ENCODE measurements at regions not wholly inside any gene's neighbourhood (a gene's known extent, or its start where the extent isn't known, plus 50 kb on each side); places are given as distances from the start of the nearest gene placed in this dataset.

GRCh38 chr13:44103429-44104196, 223.9 kb downstream of the LACC1 start:
- FAIRE-seq (no peak), DNase-seq (no peak)
- no peak for TF ChIP-seq CTCF (IDR thresholded peaks at IDR 0.05; ENCODE audit: borderline replicate concordance, extremely low read depth, insufficient read depth)
- no peak overlapping the region for H3K4me3 ChIP-seq (ENCODE audit: low read length in 3 of 3)
- intact Hi-C loops (cut with DNase I), result no loop called here
- no peaks in the 10 kb centered on the region for H3K9me3 ChIP-seq (ENCODE audit: control insufficient read depth in 2 of 3, insufficient read depth in 1 of 3, low read length in 3 of 3)
- no peaks in the 10 kb centered on the region for H3K27me3 ChIP-seq (ENCODE audit: control insufficient read depth, insufficient read depth, low read length)
- peak overlapping the region; percentile 65 to 68 for H3K27ac ChIP-seq (ENCODE audit: low read depth in 2 of 2, low read length in 2 of 2)
- H3K9ac ChIP-seq (ENCODE audit: low read length in 3 of 3), result no peak overlapping the region
- peaks cover 0 to 43% (median 22%) of the 10 kb centered on the region in 3 donors for H3K4me1 ChIP-seq (ENCODE audit: control insufficient read depth in 2 of 3, insufficient read depth in 2 of 3, low read depth in 1 of 3, low read length in 3 of 3)
- H3K36me3 ChIP-seq (ENCODE audit: control insufficient read depth in 2 of 3, insufficient read depth in 3 of 3, low read length in 3 of 3), result no peaks in the 10 kb centered on the region

GRCh38 chr13:44104197-44104490, 224.4 kb downstream of the LACC1 start:
- no peak for TF ChIP-seq CTCF (IDR thresholded peaks at IDR 0.05; ENCODE audit: borderline replicate concordance, extremely low read depth, insufficient read depth)
- Histone ChIP-seq H3K4me1 (ENCODE audit: control insufficient read depth in 2 of 3, insufficient read depth in 2 of 3, low read depth in 1 of 3, low read length in 3 of 3) (peaks cover 0 to 40% (median 22%) of the 10 kb centered on the region in 3 donors), H3K4me3 (ENCODE audit: low read length in 3 of 3) (no peak overlapping the region), H3K9me3 (ENCODE audit: control insufficient read depth in 2 of 3, insufficient read depth in 1 of 3, low read length in 3 of 3) (no peaks in the 10 kb centered on the region), H3K27me3 (ENCODE audit: control insufficient read depth, insufficient read depth, low read length) (no peaks in the 10 kb centered on the region), H3K9ac (ENCODE audit: low read length in 3 of 3) (peak overlapping the region in 1 of 3 donors; percentile 4), H3K27ac (ENCODE audit: low read depth in 2 of 2, low read length in 2 of 2) (peak overlapping the region; percentile 65 to 68), H3K36me3 (ENCODE audit: control insufficient read depth in 2 of 3, insufficient read depth in 3 of 3, low read length in 3 of 3) (no peaks in the 10 kb centered on the region)
- intact Hi-C loops (cut with DNase I), result no loop called here
- FAIRE-seq (no peak), DNase-seq (no peak)

GRCh38 chr13:44104969-44105368, 225.3 kb downstream of the LACC1 start:
- no peak for TF ChIP-seq CTCF (IDR thresholded peaks at IDR 0.05; ENCODE audit: borderline replicate concordance, extremely low read depth, insufficient read depth)
- peak overlapping the region; percentile 65 to 68 for H3K27ac ChIP-seq (ENCODE audit: low read depth in 2 of 2, low read length in 2 of 2)
- H3K9me3 ChIP-seq (ENCODE audit: control insufficient read depth in 2 of 3, insufficient read depth in 1 of 3, low read length in 3 of 3), result no peaks in the 10 kb centered on the region
- H3K4me1 ChIP-seq (ENCODE audit: control insufficient read depth in 2 of 3, insufficient read depth in 2 of 3, low read depth in 1 of 3, low read length in 3 of 3), result peaks cover 0 to 44% (median 22%) of the 10 kb centered on the region in 3 donors
- FAIRE-seq (no peak), DNase-seq (no peak)
- H3K36me3 ChIP-seq (ENCODE audit: control insufficient read depth in 2 of 3, insufficient read depth in 3 of 3, low read length in 3 of 3), result no peaks in the 10 kb centered on the region
- no peaks in the 10 kb centered on the region for H3K27me3 ChIP-seq (ENCODE audit: control insufficient read depth, insufficient read depth, low read length)
- intact Hi-C loops (cut with DNase I), result no loop called here
- H3K9ac ChIP-seq (ENCODE audit: low read length in 3 of 3), result no peak overlapping the region
- H3K4me3 ChIP-seq (ENCODE audit: low read length in 3 of 3), result no peak overlapping the region

All from kidney (tissue), 13 donors.